HEK293T (cell line): ENCODE measurements at regions not wholly inside any gene's neighbourhood (a gene's known extent, or its start where the extent isn't known, plus 50 kb on each side); places are given as distances from the start of the nearest gene placed in this dataset.

Source experiments
- CTCF ChIA-PET: fragments of 350-600 bp; formaldehyde crosslinking; extraction: SDS; loops from one replicate; lab custom pipeline; 2021; ENCODE audit warnings: antibody characterized with exemption, inconsistent platforms; lab: Yijun Ruan, JAX
- POLR2A ChIA-PET: fragments of 350-600 bp; formaldehyde crosslinking; extraction: SDS; loops from one replicate; lab custom pipeline; 2020; ENCODE audit warnings: antibody characterized with exemption, inconsistent platforms; lab: Yijun Ruan, JAX
- DNase-seq: peaks from one replicate; pipeline ENCODE4 v3.0.0; 2012; ENCODE audit warnings: mixed read lengths; ENCODE audit errors: extremely low spot score
- ARNT ChIP-seq: fragments of 450-650 bp; IDR thresholded peaks from 2 replicates; pipeline ENCODE4 v1.6.1; 2017; ENCODE audit warnings: mild to moderate bottlenecking
- BHLHE40 ChIP-seq: fragments of 450-650 bp; IDR thresholded peaks from 2 replicates; pipeline ENCODE4 v1.6.1; 2016; ENCODE audit warnings: mild to moderate bottlenecking, moderate library complexity, borderline replicate concordance
- CTBP1 ChIP-seq: fragments of 450-650 bp; IDR thresholded peaks from 2 replicates; pipeline ENCODE4 v1.6.1; 2016; ENCODE audit warnings: borderline replicate concordance
- ELF4 ChIP-seq: fragments of 450-650 bp; IDR thresholded peaks from 2 replicates; pipeline ENCODE4 v1.6.1; 2017; ENCODE audit warnings: antibody characterized with exemption
- FOXA1 ChIP-seq: fragments of 450-650 bp; IDR thresholded peaks from 2 replicates; pipeline ENCODE4 v1.6.1; 2016; ENCODE audit warnings: mild to moderate bottlenecking
- FOXK2 ChIP-seq: fragments of 450-650 bp; IDR thresholded peaks from 2 replicates; pipeline ENCODE4 v1.6.1; 2016; ENCODE audit warnings: mild to moderate bottlenecking
- FOXM1 ChIP-seq: fragments of 450-650 bp; IDR thresholded peaks from 2 replicates; pipeline ENCODE4 v1.6.1; 2017; ENCODE audit warnings: mild to moderate bottlenecking, borderline replicate concordance
- HDGF ChIP-seq: fragments of 450-650 bp; IDR thresholded peaks from 2 replicates; pipeline ENCODE4 v1.6.1; 2017; ENCODE audit warnings: antibody characterized with exemption, borderline replicate concordance
- L3MBTL2 ChIP-seq: fragments of 450-650 bp; conservative IDR thresholded peaks from 2 replicates; pipeline ENCODE4 v1.6.1; 2016; ENCODE audit warnings: mild to moderate bottlenecking
- LEF1 ChIP-seq: fragments of 450-650 bp; IDR thresholded peaks from 2 replicates; pipeline ENCODE4 v1.6.1; 2017; ENCODE audit warnings: mild to moderate bottlenecking, borderline replicate concordance
- NFRKB ChIP-seq: fragments of 450-650 bp; IDR thresholded peaks from 2 replicates; pipeline ENCODE4 v1.6.1; 2016; ENCODE audit warnings: mild to moderate bottlenecking, moderate library complexity
- SP1 ChIP-seq: fragments of 450-650 bp; IDR thresholded peaks from 2 replicates; pipeline ENCODE4 v1.6.1; 2017
- SUZ12 ChIP-seq: fragments of 450-650 bp; IDR thresholded peaks from 2 replicates; pipeline ENCODE4 v1.6.1; 2016; ENCODE audit warnings: mild to moderate bottlenecking
- TARDBP ChIP-seq: fragments of 450-650 bp; IDR thresholded peaks from 2 replicates; pipeline ENCODE4 v1.6.1; 2016
- ZNF384 ChIP-seq: fragments of 450-650 bp; IDR thresholded peaks from 2 replicates; pipeline ENCODE4 v1.6.1; 2016
- TF ChIP-seq, protein P1 (sequence below): fragments of 450-650 bp; IDR thresholded peaks from 2 replicates; pipeline ENCODE4 v1.6.1; 2016

DNA sequence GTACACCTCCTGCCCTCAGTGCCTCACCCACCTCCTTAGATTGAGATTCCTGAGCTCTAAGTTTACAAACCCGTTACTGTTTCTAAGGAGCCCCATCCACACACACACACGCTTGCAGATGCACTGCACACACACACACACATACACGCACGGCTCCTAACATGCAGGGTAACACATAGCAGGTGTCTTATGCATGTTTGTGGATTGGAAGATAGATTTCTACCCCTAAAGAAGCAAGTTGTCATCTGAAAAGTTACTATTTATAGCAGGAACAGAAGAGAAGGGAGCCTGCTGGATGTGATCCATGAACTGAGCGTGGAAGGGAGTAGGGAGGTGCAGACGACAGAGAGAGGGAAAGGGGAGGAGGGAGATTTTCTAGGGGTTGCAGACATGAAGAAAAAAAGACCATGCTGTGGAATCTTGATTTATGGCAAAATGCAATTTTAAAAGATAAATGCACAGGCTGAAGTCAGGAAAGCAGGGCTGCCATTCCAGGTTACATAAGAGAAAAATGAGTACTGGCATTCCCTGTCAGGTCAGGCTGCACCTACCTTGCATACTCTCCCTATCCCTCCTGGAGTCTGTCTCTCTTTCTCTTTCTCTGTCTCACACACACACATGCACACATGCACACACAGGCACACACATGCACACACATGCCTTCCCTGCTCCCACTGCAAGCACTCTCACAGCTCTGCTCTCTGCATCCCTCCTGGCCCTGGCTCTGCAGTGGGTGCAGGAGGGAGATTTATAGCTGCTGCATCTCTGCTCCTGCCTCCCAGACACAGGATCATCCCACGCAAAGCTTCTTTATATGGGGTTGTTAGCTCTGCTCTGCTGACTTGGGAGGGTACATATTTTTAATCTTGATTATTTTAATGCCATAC is 192.6 kb upstream of the MYT1L start:
- TF ChIP-seq NFRKB (no peak), CTBP1 (no peak), L3MBTL2 (no peak)
- ChIA-PET POLR2A (no interaction called here), CTCF (no interaction called here)
- no peak for DNase-seq

DNA sequence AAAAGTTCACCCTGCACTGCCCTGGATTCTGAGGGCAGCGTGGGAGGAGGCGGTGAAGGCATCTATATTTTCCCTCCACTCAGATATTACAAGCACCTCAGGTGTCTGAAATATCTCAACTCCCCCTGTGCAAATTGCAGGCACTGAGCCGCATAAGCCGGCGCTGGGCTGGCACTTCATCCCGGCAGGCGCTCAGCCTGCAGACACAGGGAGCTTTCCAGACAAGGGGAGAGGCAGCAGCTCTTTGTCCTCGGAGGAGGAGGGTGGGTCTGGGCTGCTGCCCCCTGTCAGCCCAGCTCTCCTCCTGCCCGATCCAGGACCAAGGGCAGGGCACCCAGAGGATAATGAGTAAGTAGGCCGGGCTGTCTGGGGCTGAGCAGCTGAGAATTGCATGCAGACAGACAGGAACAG is 189.3 kb upstream of the MYT1L start:
- POLR2A ChIA-PET, result no interaction called here
- CTCF ChIA-PET, result no interaction called here
- DNase-seq, result no peak
- TF ChIP-seq, protein P1, sequence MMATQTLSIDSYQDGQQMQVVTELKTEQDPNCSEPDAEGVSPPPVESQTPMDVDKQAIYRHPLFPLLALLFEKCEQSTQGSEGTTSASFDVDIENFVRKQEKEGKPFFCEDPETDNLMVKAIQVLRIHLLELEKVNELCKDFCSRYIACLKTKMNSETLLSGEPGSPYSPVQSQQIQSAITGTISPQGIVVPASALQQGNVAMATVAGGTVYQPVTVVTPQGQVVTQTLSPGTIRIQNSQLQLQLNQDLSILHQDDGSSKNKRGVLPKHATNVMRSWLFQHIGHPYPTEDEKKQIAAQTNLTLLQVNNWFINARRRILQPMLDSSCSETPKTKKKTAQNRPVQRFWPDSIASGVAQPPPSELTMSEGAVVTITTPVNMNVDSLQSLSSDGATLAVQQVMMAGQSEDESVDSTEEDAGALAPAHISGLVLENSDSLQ, result no peak
- no peak for TF ChIP-seq HDGF
- TF ChIP-seq FOXK2, result no peak

DNA sequence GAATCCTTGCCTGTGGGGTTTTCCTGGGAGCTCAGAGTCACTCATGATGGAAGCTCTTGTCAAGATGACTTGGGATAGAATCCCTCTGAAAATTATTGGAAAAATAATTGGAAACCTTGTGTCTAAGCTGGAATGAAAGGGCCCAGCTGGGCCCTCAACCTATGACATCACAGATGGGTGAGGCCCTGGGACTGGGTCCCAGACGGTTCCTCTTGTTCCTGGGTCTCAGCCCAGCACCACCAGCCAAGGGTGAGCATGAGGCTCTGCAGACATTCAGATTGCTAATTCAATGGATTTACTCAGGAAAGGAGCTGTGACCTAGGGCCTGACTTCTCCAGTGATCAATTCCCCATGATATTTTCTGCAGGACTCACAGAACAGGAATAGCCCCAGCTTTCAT is 188.3 kb upstream of the MYT1L start:
- DNase-seq, result no peak
- TF ChIP-seq CTBP1 (no peak), SUZ12 (no peak), ZNF384 (no peak), FOXA1 (no peak), LEF1 (no peak), L3MBTL2 (no peak), FOXK2 (no peak), SP1 (no peak), TARDBP (no peak), FOXM1 (no peak), ELF4 (no peak), HDGF (no peak), BHLHE40 (no peak), NFRKB (no peak), ARNT (no peak)
- TF ChIP-seq, protein P1, result no peak
- ChIA-PET POLR2A (no interaction called here), CTCF (interaction anchor here (0.5 kb wide), 1 partner anchor 45 kb away, joined by 3 read pairs; no protein-coding TSS in a partner anchor)

DNA sequence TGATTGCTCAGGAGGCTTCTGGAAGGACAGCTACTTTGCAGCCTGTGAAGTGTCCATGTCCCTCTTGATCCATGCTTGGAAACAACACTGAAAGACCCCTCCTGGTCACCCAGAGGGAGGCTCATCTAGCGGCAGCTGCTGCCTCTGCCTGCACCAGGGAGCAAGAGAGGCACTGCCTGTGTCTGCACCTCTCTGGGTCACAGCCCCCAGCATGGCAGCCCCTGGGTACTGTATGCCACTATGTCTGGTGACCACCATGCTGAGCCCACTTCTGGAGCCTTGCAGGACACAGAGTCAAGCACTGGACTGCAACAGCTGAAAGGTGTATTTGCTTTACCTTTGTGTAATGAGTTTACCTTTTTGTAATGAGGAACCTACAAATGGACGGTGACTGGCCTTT is 186.3 kb upstream of the MYT1L start:
- ChIA-PET POLR2A (no interaction called here), CTCF (no interaction called here)
- no peak for TF ChIP-seq SP1
- TF ChIP-seq ARNT, result no peak
- no peak for TF ChIP-seq HDGF
- TF ChIP-seq ELF4, result no peak
- TF ChIP-seq ZNF384, result no peak
- no peak for TF ChIP-seq FOXA1
- TF ChIP-seq SUZ12, result no peak
- TF ChIP-seq, protein P1, result no peak
- no peak for TF ChIP-seq TARDBP
- no peak for TF ChIP-seq CTBP1
- no peak for TF ChIP-seq NFRKB
- TF ChIP-seq LEF1, result no peak
- TF ChIP-seq L3MBTL2, result no peak
- no peak for TF ChIP-seq BHLHE40
- no peak for TF ChIP-seq FOXM1
- TF ChIP-seq FOXK2, result no peak
- DNase-seq, result no peak

DNA sequence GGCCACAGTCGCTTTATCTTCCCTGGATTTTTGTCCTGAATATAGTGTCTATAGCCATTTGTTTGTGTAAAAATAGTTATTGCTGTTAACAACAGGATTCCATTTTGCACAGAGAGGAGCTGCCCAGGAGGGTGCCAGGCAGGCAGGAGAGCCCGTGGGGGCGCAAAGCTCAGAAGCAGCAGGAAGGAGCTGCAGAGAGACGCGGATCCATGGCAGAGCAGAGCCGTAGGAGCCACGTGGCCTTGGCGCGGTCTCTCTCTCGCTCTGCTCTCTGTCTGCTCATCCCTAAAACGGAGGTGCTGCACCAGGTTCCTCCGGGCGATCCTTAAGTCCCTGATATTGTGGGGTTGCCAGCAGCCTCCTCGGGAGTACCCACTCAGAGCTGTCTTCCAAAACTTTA is 185.3 kb upstream of the MYT1L start:
- ChIA-PET CTCF (no interaction called here), POLR2A (no interaction called here)
- no peak for DNase-seq
- TF ChIP-seq TARDBP (no peak), LEF1 (no peak), ARNT (no peak), ZNF384 (no peak)
- TF ChIP-seq, protein P1, result no peak

DNA sequence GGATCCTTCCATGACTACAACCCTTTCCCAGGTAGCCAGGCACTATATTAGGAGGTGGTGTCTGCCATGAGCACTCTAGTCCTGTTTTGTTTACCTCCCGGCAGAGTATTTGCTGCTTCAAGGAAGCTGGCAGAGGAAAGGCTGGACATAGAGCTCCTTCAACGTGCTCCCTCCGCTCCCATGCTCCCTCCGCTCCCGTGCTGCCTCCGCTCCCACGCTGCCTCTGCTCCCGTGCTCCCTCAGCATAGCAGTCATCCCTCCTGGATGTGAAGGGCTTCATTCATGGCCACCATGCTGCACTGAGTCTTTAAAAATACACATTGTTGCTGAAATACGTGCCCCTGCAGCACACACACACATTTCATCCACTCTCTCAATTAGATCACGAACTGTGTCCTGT is 181.9 kb upstream of the MYT1L start:
- TF ChIP-seq NFRKB, result no peak
- TF ChIP-seq FOXM1, result no peak
- no peak for TF ChIP-seq TARDBP
- no peak for TF ChIP-seq BHLHE40
- no peak for TF ChIP-seq SUZ12
- TF ChIP-seq ZNF384, result no peak
- no peak for TF ChIP-seq HDGF
- no peak for TF ChIP-seq FOXA1
- TF ChIP-seq CTBP1, result no peak
- no peak for TF ChIP-seq LEF1
- no peak for TF ChIP-seq FOXK2
- TF ChIP-seq, protein P1, result no peak
- no peak for TF ChIP-seq ARNT
- TF ChIP-seq SP1, result no peak
- no peak for TF ChIP-seq L3MBTL2
- TF ChIP-seq ELF4, result no peak
- DNase-seq, result no peak
- POLR2A ChIA-PET, result no interaction called here
- CTCF ChIA-PET, result no interaction called here
